Vagina (tissue), 2 donors: ENCODE measurements at regions not wholly inside any gene's neighbourhood (a gene's known extent, or its start where the extent isn't known, plus 50 kb on each side); places are given as distances from the start of the nearest gene placed in this dataset.

ENCODE experiments used
- CTCF ChIP-seq, 3 experiments: fragments of 450-650 bp in 2 of 3; fragments of 200-600 bp in 1 of 3; sonication (generic) in 1 of 3; IDR thresholded peaks; one replicate each; pipeline ENCODE4 v1.5.1; 2017 to 2019; ENCODE audit warnings: antibody characterized with exemption in 3 of 3, mild to moderate bottlenecking in 2 of 3, moderate library complexity in 2 of 3
- POLR2A ChIP-seq, 2 donors: fragments of 450-650 bp; IDR thresholded peaks; one replicate each; pipeline ENCODE4 v1.6.1; 2017; ENCODE audit warnings: antibody characterized with exemption in 2 of 2, mild to moderate bottlenecking in 2 of 2, moderate library complexity in 2 of 2

- TF ChIP-seq POLR2A (IDR thresholded peaks at IDR 0.05) (no peak), CTCF (IDR thresholded peaks at IDR 0.05) (no peak)
Measured at GRCh38 chr10:121113911-121114310, 262.7 kb downstream of the WDR11 start.
